Liver (tissue), 8 donors: ENCODE measurements at regions not wholly inside any gene's neighbourhood (a gene's known extent, or its start where the extent isn't known, plus 50 kb on each side); places are given as distances from the start of the nearest gene placed in this dataset.

Experiments
- DNase-seq: peaks from one replicate; pipeline ENCODE4 v3.0.0-alpha.2; 2017; ENCODE audit warnings: low spot score
- H3K27ac ChIP-seq, 2 donors: one replicate each; pipeline ENCODE4 v1.7.0; 2013; ENCODE audit warnings: inconsistent platforms in 2 of 2, low read length in 2 of 2, control low read depth in 1 of 2, low read depth in 1 of 2, mild to moderate bottlenecking in 1 of 2
- H3K27me3 ChIP-seq, 4 donors: one replicate each; pipeline versions ENCODE4 v1.6.1 to v1.7.0; 2013; ENCODE audit warnings: low read length in 3 of 4, inconsistent platforms in 1 of 4, mild to moderate bottlenecking in 1 of 4, moderate library complexity in 1 of 4; ENCODE audit not compliant: control insufficient read depth in 4 of 4, insufficient read depth in 4 of 4
- H3K36me3 ChIP-seq, 4 donors: one replicate each; pipeline versions ENCODE4 v1.6.1 to v1.7.0; 2013; ENCODE audit warnings: low read length in 3 of 4, mild to moderate bottlenecking in 3 of 4, low read depth in 1 of 4, moderate library complexity in 1 of 4; ENCODE audit not compliant: control insufficient read depth in 4 of 4, insufficient read depth in 3 of 4
- H3K4me1 ChIP-seq, 4 donors: one replicate each; pipeline versions ENCODE4 v1.6.1 to v1.7.0; 2013; ENCODE audit warnings: low read length in 3 of 4, mild to moderate bottlenecking in 3 of 4, moderate library complexity in 1 of 4; ENCODE audit not compliant: control insufficient read depth in 4 of 4, insufficient read depth in 4 of 4
- H3K4me3 ChIP-seq, 3 donors: one replicate each; pipeline versions ENCODE4 v1.6.1 to v1.7.0; 2013; ENCODE audit warnings: low read length in 3 of 3, control low read depth in 1 of 3, low read depth in 1 of 3, mild to moderate bottlenecking in 1 of 3
- H3K9ac ChIP-seq, 2 donors: one replicate each; pipeline ENCODE4 v1.7.0; 2013; ENCODE audit warnings: low read length in 2 of 2, mild to moderate bottlenecking in 2 of 2, moderate library complexity in 2 of 2, control low read depth in 1 of 2, low read depth in 1 of 2
- H3K9me3 ChIP-seq, 4 donors: one replicate each; pipeline versions ENCODE4 v1.6.1 to v1.7.0; 2013; ENCODE audit warnings: low read length in 3 of 4; ENCODE audit not compliant: control insufficient read depth in 4 of 4
- EGR1 ChIP-seq, 2 donors: IDR thresholded peaks; 2 replicates each; pipeline ENCODE4 v1.6.1; 2016 to 2018; ENCODE audit warnings: antibody characterized with exemption in 2 of 2, low read depth in 2 of 2
- FOXA1 ChIP-seq: IDR thresholded peaks from 2 replicates; pipeline ENCODE4 v1.6.1; 2016; ENCODE audit warnings: antibody characterized with exemption
- FOXA2 ChIP-seq: IDR thresholded peaks from 2 replicates; pipeline ENCODE4 v1.6.1; 2016; ENCODE audit warnings: antibody characterized with exemption
- GABPA ChIP-seq, 2 donors: IDR thresholded peaks in 1 of 2; conservative IDR thresholded peaks in 1 of 2; 2 replicates each; pipeline ENCODE4 v1.6.1; 2016; ENCODE audit warnings: antibody characterized with exemption in 2 of 2, mild to moderate bottlenecking in 1 of 2, moderate library complexity in 1 of 2
- HNF4A ChIP-seq, 2 donors: conservative IDR thresholded peaks; 2 replicates each; pipeline ENCODE4 v1.6.1; 2016; ENCODE audit warnings: antibody characterized with exemption in 2 of 2, mild to moderate bottlenecking in 2 of 2
- JUND ChIP-seq, 2 donors: IDR thresholded peaks; 2 replicates each; pipeline ENCODE4 v1.6.1; 2016; ENCODE audit warnings: antibody characterized with exemption in 2 of 2
- RAD21 ChIP-seq, 2 donors: IDR thresholded peaks; 2 replicates each; pipeline ENCODE4 v1.6.1; 2016; ENCODE audit warnings: antibody characterized with exemption in 2 of 2, mild to moderate bottlenecking in 2 of 2
- RXRA ChIP-seq, 2 donors: IDR thresholded peaks; 2 replicates each; pipeline ENCODE4 v1.6.1; 2017 to 2018; ENCODE audit warnings: antibody characterized with exemption in 2 of 2, mild to moderate bottlenecking in 1 of 2
- SP1 ChIP-seq: IDR thresholded peaks from 2 replicates; pipeline ENCODE4 v1.6.1; 2018; ENCODE audit warnings: antibody characterized with exemption, mild to moderate bottlenecking
- TAF1 ChIP-seq: conservative IDR thresholded peaks from 2 replicates; pipeline ENCODE4 v1.6.1; 2016; ENCODE audit warnings: antibody characterized with exemption, mild to moderate bottlenecking
- YY1 ChIP-seq: IDR thresholded peaks from 2 replicates; pipeline ENCODE4 v1.6.1; 2016; ENCODE audit warnings: antibody characterized with exemption, mild to moderate bottlenecking
- WGBS: extraction: QIAGEN DNeasy Blood & Tissue Kit; methylation state at CpG from one replicate; pipeline ENCODE4 v1.1.7; 2013; 5-methylcytosine and 5-hydroxymethylcytosine counted together
- TF ChIP-seq, protein P1 (sequence below): IDR thresholded peaks from 2 replicates; pipeline ENCODE4 v1.6.1; 2016; ENCODE audit warnings: antibody characterized with exemption
- TF ChIP-seq, protein P2 (sequence below): IDR thresholded peaks from 2 replicates; pipeline ENCODE4 v1.6.1; 2016; ENCODE audit warnings: antibody characterized with exemption
- TF ChIP-seq, protein P3 (sequence below): IDR thresholded peaks from 2 replicates; pipeline ENCODE4 v1.6.1; 2016; ENCODE audit warnings: antibody characterized with exemption, mild to moderate bottlenecking
- TF ChIP-seq, protein P4 (sequence below): IDR thresholded peaks from 2 replicates; pipeline ENCODE4 v1.6.1; 2016; ENCODE audit warnings: antibody characterized with exemption
- TF ChIP-seq, protein P5 (sequence below): fragments of 150-350 bp; IDR thresholded peaks from 2 replicates; pipeline ENCODE4 v1.5.1; 2017; ENCODE audit warnings: improper control_type of control experiment, low read depth, low read length; ENCODE audit not compliant: missing input control
- donor health status: healthy.
- donor health status: healthy.
- donor health status: healthy.
- donor health status: healthy.
- donor health status: healthy.

DNA sequence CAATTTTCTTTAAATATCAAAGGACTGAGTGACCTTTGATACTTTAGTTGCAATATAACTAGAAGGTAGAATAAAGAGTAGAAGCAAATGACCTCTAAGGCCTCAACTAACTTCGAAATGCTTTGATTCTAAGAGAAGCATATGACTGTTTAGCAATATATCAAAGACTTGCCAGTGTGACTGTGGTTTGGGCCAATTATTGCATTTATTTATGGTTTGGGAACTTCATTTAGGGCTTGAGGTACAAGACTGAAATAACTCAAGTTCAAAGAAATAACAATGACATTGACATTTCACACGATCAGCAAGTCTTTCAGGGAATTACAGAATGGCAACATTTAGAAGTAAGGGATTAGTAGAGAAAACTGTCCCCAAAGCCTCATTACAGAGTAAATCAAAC is 709.7 kb upstream of the LRRC4C start:
- H3K9me3 ChIP-seq = no peaks in the 10 kb centered on the region
- 73% methylated on average over 2 of the region's 2 CpGs for WGBS
- TF ChIP-seq RAD21 (IDR thresholded peaks at IDR 0.05) (no peak), FOXA1 (no peak), TAF1 (no peak), GABPA (IDR thresholded peaks at IDR 0.05 in 1 of 2, conservative IDR thresholded peaks at IDR 0.05 in 1 of 2) (no peak), FOXA2 (no peak), YY1 (no peak)
- TF ChIP-seq, protein P1, sequence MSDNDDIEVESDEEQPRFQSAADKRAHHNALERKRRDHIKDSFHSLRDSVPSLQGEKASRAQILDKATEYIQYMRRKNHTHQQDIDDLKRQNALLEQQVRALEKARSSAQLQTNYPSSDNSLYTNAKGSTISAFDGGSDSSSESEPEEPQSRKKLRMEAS = no peak
- TF ChIP-seq, protein P2, sequence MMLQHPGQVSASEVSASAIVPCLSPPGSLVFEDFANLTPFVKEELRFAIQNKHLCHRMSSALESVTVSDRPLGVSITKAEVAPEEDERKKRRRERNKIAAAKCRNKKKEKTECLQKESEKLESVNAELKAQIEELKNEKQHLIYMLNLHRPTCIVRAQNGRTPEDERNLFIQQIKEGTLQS = no peak
- no peak overlapping the region for H3K27ac ChIP-seq
- no peaks in the 10 kb centered on the region for H3K4me1 ChIP-seq
- H3K36me3 ChIP-seq = no peaks in the 10 kb centered on the region
- DNase-seq = no peak
- H3K4me3 ChIP-seq = no peak overlapping the region
- no peaks in the 10 kb centered on the region for H3K27me3 ChIP-seq
- H3K9ac ChIP-seq = no peak overlapping the region

DNA sequence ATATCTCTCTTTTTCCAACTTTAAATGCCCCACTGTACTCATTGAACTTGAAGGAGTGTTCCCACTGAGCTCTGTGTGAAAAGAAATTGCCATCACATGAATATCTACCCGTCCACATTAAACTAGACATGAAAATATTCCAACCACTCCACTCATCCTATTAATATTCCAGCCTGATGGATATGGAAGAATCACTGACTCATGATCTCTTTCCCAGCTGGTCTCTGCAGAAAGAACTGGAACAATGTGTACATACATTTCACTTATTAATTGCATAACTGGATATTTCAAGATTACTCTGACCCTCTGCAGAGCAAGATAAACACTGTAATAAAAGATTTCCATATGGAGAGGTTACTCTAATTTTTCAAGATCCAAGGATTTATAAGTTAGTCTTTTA is 711.1 kb upstream of the LRRC4C start:
- H3K36me3 ChIP-seq = no peaks in the 10 kb centered on the region
- no peaks in the 10 kb centered on the region for H3K9me3 ChIP-seq
- H3K4me3 ChIP-seq = no peak overlapping the region
- no peak overlapping the region for H3K9ac ChIP-seq
- H3K27ac ChIP-seq = no peak overlapping the region
- TF ChIP-seq, protein P3, sequence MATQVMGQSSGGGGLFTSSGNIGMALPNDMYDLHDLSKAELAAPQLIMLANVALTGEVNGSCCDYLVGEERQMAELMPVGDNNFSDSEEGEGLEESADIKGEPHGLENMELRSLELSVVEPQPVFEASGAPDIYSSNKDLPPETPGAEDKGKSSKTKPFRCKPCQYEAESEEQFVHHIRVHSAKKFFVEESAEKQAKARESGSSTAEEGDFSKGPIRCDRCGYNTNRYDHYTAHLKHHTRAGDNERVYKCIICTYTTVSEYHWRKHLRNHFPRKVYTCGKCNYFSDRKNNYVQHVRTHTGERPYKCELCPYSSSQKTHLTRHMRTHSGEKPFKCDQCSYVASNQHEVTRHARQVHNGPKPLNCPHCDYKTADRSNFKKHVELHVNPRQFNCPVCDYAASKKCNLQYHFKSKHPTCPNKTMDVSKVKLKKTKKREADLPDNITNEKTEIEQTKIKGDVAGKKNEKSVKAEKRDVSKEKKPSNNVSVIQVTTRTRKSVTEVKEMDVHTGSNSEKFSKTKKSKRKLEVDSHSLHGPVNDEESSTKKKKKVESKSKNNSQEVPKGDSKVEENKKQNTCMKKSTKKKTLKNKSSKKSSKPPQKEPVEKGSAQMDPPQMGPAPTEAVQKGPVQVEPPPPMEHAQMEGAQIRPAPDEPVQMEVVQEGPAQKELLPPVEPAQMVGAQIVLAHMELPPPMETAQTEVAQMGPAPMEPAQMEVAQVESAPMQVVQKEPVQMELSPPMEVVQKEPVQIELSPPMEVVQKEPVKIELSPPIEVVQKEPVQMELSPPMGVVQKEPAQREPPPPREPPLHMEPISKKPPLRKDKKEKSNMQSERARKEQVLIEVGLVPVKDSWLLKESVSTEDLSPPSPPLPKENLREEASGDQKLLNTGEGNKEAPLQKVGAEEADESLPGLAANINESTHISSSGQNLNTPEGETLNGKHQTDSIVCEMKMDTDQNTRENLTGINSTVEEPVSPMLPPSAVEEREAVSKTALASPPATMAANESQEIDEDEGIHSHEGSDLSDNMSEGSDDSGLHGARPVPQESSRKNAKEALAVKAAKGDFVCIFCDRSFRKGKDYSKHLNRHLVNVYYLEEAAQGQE = no peak
- TF ChIP-seq, protein P4, sequence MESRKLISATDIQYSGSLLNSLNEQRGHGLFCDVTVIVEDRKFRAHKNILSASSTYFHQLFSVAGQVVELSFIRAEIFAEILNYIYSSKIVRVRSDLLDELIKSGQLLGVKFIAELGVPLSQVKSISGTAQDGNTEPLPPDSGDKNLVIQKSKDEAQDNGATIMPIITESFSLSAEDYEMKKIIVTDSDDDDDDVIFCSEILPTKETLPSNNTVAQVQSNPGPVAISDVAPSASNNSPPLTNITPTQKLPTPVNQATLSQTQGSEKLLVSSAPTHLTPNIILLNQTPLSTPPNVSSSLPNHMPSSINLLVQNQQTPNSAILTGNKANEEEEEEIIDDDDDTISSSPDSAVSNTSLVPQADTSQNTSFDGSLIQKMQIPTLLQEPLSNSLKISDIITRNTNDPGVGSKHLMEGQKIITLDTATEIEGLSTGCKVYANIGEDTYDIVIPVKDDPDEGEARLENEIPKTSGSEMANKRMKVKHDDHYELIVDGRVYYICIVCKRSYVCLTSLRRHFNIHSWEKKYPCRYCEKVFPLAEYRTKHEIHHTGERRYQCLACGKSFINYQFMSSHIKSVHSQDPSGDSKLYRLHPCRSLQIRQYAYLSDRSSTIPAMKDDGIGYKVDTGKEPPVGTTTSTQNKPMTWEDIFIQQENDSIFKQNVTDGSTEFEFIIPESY = no peak
- TF ChIP-seq, protein P2 = no peak
- TF ChIP-seq SP1 = no peak
- TF ChIP-seq JUND (IDR thresholded peaks at IDR 0.05) = no peak
- TF ChIP-seq, protein P5, sequence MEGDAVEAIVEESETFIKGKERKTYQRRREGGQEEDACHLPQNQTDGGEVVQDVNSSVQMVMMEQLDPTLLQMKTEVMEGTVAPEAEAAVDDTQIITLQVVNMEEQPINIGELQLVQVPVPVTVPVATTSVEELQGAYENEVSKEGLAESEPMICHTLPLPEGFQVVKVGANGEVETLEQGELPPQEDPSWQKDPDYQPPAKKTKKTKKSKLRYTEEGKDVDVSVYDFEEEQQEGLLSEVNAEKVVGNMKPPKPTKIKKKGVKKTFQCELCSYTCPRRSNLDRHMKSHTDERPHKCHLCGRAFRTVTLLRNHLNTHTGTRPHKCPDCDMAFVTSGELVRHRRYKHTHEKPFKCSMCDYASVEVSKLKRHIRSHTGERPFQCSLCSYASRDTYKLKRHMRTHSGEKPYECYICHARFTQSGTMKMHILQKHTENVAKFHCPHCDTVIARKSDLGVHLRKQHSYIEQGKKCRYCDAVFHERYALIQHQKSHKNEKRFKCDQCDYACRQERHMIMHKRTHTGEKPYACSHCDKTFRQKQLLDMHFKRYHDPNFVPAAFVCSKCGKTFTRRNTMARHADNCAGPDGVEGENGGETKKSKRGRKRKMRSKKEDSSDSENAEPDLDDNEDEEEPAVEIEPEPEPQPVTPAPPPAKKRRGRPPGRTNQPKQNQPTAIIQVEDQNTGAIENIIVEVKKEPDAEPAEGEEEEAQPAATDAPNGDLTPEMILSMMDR = no peak
- TF ChIP-seq FOXA1 = no peak
- no peak for TF ChIP-seq HNF4A (conservative IDR thresholded peaks at IDR 0.05)
- no peak for TF ChIP-seq EGR1 (IDR thresholded peaks at IDR 0.05; ENCODE audit: low read depth in 2 of 2)
- TF ChIP-seq, protein P1 = no peak
- no peak for TF ChIP-seq FOXA2
- no peak for TF ChIP-seq RXRA (IDR thresholded peaks at IDR 0.05)
- H3K27me3 ChIP-seq = no peaks in the 10 kb centered on the region
- WGBS = 50% methylated on average over 1 of the region's 1 CpG
- DNase-seq = no peak
- no peaks in the 10 kb centered on the region for H3K4me1 ChIP-seq
